ENCODE measurements at regions not wholly inside any gene's neighbourhood (a gene's known extent, or its start where the extent isn't known, plus 50 kb on each side); places are given as distances from the start of the nearest gene placed in this dataset.
"Not testable (repeated sequence)": the region's sequence is repeated elsewhere in the genome, so short reads cannot be mapped to it uniquely, and the experiment has no call there.

DNA sequence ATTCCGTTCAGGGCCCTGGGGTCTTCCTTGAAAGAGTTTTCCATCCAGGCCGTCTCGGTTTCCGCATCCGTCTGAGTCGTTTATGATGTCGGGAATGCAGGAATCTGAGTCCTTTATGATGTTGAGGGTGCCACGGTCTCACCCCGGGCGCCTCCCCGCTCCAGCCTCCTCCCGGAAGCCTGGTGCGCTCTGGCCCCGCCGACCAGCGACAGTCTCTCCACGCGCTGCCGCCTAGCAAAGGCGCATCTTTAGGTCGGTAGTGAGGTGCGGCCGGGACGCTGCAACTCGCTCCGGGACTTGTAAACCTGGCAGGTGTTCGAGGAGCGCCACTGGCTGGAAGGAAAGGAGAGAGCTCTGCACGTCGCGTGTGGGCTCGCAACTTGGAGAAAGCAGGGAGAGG, 132.6 kb downstream of the FAM72C start:
- not testable (repeated sequence) for DNase-seq (ENCODE audit: low spot score)

GRCh38 chr1:143838598-143838929, 133.2 kb downstream of the FAM72C start:
- not testable (repeated sequence) for DNase-seq (ENCODE audit: low spot score)

DNA sequence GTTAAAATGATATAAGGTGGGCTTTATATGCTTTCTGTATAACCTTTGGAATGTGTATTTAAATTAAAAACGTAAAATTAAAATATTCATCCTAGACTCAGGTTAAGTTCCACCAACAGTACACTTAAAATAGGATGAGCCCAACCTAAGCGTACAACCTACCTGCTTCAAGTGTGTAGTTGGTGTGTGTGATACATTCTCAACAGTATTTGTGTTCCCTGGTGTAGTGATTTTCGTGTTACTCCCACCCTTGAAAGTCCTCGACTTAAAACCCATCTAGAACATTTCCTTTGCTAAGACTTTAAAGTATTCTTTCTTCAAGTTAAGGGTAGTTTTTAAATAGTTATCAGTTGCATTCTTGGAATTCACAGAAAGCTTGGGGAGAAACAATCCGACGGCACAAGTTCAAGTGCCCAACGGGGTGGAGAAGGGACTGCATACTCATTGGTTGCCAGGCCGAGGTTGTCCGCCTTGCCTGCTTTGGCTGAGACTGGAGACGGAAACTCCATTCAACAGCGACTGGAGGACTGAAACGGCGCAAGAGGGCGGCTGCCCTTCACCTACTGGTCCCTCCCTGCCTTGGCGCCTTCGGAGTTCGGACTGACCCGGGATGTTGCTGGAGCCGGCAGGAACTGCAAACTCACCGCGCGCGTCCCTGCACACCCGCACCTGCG, 133.7 kb downstream of the FAM72C start:
- DNase-seq (ENCODE audit: low spot score) = not testable (repeated sequence)

DNA sequence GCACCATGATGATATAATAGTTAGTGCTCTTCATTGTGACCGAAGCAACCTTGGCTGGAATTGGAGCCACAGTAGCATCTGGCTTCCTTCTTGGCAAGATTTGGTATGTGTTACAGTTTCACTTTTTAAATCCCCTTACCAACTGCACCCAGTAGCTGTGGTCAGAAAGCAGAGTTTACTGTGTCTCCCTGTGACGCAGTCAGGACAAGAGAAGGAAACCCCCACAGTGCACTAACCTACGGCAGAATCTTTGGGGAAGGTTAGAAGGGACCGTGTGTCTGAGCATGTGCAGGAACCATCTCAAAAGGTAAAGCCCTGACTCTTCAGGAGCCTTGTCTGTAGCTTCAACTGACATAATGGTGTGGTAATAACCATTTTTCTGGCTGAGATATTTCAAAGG, 138.4 kb downstream of the FAM72C start:
- DNase-seq (ENCODE audit: low spot score) = not testable (repeated sequence)

DNA sequence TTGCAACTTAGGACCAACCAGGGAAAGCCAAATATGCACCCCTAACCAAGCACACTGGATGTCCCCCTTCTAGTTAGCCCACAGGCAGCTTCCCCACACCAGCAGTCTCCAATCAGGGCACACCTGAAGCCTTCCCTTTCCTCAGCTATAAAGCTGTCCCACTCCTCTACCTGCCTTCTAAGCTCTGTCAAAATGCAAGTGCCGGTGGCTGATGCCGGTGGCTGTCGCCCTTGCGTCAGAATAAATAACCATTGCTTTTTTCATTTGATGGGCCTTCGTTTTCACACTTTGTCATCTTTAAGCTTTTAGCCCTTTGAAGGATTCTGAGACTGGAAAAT, 139.4 kb downstream of the FAM72C start:
- DNase-seq (ENCODE audit: low spot score) = not testable (repeated sequence)

GRCh38 chr1:143831479-143832378, 140.1 kb downstream of the FAM72C start:
- DNase-seq (ENCODE audit: low spot score) = not testable (repeated sequence)

GRCh38 chr1:143826162-143826561, 145.6 kb downstream of the FAM72C start:
- not testable (repeated sequence) for DNase-seq (ENCODE audit: low spot score)

GRCh38 chr1:143824266-143824665, 147.5 kb downstream of the FAM72C start:
- DNase-seq (ENCODE audit: low spot score) = not testable (repeated sequence)

GRCh38 chr1:143820058-143820457, 151.7 kb downstream of the FAM72C start:
- DNase-seq (ENCODE audit: low spot score) = not testable (repeated sequence)

GRCh38 chr1:143816369-143816768, 155.4 kb downstream of the FAM72C start:
- DNase-seq (ENCODE audit: low spot score) = not testable (repeated sequence)

- not testable (repeated sequence) for DNase-seq (ENCODE audit: low spot score)
Measured at GRCh38 chr1:143805374-143805773, 166.4 kb downstream of the FAM72C start.

- DNase-seq (ENCODE audit: low spot score) = not testable (repeated sequence)
Measured at GRCh38 chr1:143804707-143805356, 167.0 kb downstream of the FAM72C start.

DNA sequence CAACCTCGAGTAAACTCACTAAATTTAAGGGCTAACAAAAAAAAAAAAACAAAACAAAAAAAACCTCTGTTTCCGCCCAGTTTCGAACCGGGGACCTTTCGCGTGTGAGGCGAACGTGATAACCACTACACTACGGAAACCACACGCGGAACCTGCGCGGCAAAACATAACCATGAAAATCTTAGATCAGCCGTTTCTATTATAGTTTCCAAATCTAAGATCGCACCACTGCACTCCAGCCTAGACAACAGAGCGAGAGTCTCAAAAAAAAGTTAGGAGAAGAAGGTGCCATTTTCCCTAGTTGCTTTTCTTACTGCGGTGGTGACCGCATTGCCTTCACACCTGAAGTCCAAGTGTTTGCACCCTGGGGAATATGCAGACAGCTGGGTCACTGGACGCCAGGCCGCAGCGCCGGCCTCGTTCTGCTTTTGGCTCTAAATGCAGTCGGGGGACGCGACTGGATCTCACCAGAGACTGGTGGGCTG, 167.8 kb downstream of the FAM72C start:
- peak; percentile 12 for DNase-seq (ENCODE audit: low spot score)

- not testable (repeated sequence) for DNase-seq (ENCODE audit: low spot score)
Measured at GRCh38 chr1:143803095-143803494, 168.7 kb downstream of the FAM72C start.

DNA sequence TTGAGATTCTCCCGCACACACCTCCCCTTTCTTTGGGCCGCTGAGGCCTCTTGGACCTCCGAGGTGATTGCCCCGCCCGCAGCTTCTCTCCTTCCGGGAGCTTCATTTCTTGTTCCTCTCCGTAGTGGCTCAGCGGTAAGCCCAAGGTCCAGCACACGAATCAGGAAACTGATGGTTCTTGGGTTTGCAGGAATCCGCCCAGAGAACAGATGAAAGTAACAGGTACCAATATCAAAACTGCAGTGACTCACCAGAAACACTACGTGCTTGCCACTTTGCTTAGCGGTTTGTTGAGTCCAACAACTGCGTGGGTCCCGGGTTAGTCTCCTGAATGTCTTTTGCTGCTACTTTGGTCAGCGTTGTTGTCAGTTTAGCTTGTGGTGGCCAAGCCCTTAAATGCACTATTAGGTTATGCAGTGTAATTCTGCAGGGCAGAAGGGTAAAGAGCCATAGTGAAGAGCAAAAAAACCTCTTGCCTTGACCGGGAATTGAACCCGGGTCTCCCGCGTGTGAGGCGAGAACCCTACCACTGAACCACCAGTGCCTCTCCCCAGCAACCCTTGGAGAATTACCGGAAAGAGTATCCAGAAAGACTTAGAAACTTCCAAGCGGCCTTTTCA, 172.1 kb downstream of the FAM72C start:
- not testable (repeated sequence) for DNase-seq (ENCODE audit: low spot score)

DNA sequence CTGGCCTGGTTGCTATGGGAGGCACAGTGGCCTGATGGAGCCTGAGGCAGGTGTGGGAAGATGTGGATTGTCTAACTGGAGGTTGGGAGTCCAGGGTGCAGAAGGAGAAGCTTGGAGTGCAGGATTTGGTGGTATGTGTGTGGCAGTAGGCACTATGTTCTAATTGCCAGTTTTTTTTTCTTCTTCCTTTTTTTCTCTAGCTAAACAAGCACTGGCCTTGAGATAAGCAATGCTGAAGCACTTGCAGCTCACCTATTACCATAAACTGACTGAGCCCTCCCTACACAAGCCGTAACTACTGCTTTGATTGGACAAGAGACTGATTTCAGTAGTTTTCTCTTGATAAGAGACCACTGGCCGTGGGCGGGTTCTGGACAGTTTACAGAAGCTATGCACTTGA, 175.4 kb downstream of the FAM72C start:
- DNase-seq (ENCODE audit: low spot score) = not testable (repeated sequence)

GRCh38 chr1:143792047-143792937, 179.5 kb downstream of the FAM72C start:
- not testable (repeated sequence) for DNase-seq (ENCODE audit: low spot score)

DNA sequence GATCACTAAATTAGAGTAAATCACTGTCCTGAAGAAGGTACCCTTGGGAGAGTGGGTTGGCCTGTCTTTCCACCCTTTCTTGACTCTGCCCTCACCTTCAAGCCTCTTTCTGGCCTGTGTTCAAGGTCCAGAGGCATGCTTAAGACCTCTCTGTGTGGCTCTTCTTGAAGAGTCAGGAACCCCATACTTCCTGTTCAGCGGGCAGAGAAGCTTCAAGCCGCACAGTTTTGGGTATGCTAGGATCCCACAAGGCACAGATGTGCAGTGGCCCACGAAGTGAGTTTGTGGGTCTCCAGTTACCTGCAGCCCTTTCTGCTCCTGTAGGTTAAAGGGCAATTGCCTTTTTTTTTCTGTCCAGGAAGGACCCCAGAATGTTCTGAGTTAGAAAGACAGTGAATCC, 185.4 kb downstream of the FAM72C start:
- DNase-seq (ENCODE audit: low spot score) = not testable (repeated sequence)

- not testable (repeated sequence) for DNase-seq (ENCODE audit: low spot score)
Measured at GRCh38 chr1:143785883-143786282, 185.9 kb downstream of the FAM72C start.

DNA sequence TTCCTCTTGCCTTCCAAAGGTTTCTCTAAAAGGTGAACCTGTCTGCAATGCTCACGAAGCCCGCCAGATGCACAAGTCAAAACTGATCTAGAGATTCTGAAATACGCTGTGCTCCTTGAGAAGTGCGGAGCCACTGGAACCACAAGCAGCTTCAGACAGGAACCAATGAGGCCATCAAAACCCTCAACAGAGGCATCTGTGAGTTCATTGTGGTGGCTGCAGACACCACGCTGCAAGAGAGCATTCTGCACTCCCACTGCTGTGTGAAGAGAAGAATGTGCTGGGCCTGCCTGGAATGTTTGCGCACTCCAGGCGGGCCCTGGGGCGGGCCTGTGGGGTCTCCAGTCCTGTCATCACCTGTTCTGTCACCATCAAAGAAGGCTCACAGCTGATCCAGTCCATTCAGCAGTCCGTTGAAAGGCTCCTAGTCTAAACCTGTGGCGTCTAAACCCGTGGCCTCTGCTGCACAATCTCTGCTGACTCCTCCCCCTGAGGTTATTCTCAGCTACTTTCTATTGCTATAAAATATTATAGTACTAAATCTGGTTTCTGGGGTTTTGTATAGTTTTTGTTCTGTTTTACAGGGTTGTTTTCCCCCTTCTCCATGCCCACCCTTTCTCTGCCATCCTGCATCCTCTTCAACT, 187.4 kb downstream of the FAM72C start:
- DNase-seq (ENCODE audit: low spot score) = not testable (repeated sequence)

DNA sequence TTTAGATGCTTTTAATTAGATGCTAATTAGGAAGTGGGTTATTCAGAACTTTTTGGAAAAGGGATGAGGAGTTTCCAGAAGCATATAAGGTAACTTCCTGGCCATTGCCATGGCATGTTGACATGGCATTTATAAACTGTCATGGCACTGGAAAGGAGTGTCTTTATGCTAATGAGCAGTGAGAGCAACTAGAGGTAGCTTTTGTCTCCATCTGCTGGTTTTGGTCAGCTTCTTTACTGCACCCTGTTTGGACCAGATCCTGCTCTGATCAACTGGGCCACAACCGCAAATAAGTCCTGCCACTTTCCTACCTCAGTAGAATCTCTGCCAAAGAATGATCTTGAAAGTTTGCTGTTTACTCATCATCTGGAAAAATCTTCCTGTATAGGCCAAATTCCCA, 193.6 kb downstream of the FAM72C start:
- not testable (repeated sequence) for DNase-seq (ENCODE audit: low spot score)

All from CD4-positive, alpha-beta T cell treated with Interleukin-2 at 100 ng/mL for 4 hours (primary cell).